BLaER1 treated with 17β-estradiol and CSF1 and Interleukin-3, amounts not matched to agents 10 nM and 100 nM (cell line): ENCODE measurements at regions not wholly inside any gene's neighbourhood (a gene's known extent, or its start where the extent isn't known, plus 50 kb on each side); places are given as distances from the start of the nearest gene placed in this dataset.
A peak's percentile ranks its signal among the peaks of the same experiment; 100 is the strongest.

Source experiments
- H3K27ac ChIP-seq, 11 experiments: shearing (Covaris generic); formaldehyde crosslinking; 2 replicates each; pipeline ENCODE4 v1.8.1; 2022
- H3K27me3 ChIP-seq, 11 experiments: shearing (Covaris generic); formaldehyde crosslinking; 2 replicates each; pipeline ENCODE4 v1.8.1; 2022
- H3K36me3 ChIP-seq, 11 experiments: shearing (Covaris generic); formaldehyde crosslinking; 2 replicates each; pipeline ENCODE4 v1.8.1; 2022
- H3K4me1 ChIP-seq, 10 experiments: shearing (Covaris generic); formaldehyde crosslinking; 2 replicates each; pipeline ENCODE4 v1.8.1; 2022
- H3K4me2 ChIP-seq, 11 experiments: shearing (Covaris generic); formaldehyde crosslinking; 2 replicates each; pipeline ENCODE4 v1.8.1; 2022
- H3K4me3 ChIP-seq, 10 experiments: shearing (Covaris generic); formaldehyde crosslinking; 2 replicates each; pipeline ENCODE4 v1.8.1; 2022
- H3K9ac ChIP-seq, 11 experiments: shearing (Covaris generic); formaldehyde crosslinking; 2 replicates each; pipeline ENCODE4 v1.8.1; 2022
- H3K9me3 ChIP-seq, 11 experiments: shearing (Covaris generic); formaldehyde crosslinking; replicated peaks in 1 of 11; 2 replicates each; pipeline ENCODE4 v1.8.1; 2022
- H4K20me1 ChIP-seq, 11 experiments: shearing (Covaris generic); formaldehyde crosslinking; 2 replicates each; pipeline ENCODE4 v1.8.1; 2022
- Cebpa-rat ChIP-seq, 11 experiments: shearing (Covaris generic); IDR thresholded peaks; 2 replicates each; pipeline ENCODE4 v1.8.1; 2022

GRCh38 chr15:98154863-98155262 lies 194.4 kb downstream of the ARRDC4 start:
- H3K27me3 ChIP-seq = peaks cover 0 to 5% (median 0%) of the 10 kb centered on the region in 11 experiments; a peak in 1 of 22 replicates
- H3K4me2 ChIP-seq = peak overlapping the region in 8 of 11 experiments; percentile 12 to 95 (median 54); a peak in 15 of 22 replicates
- no peaks in the 10 kb centered on the region for H4K20me1 ChIP-seq
- H3K36me3 ChIP-seq = peaks cover 0 to 22% (median 5%) of the 10 kb centered on the region in 11 experiments; a peak in 7 of 22 replicates
- no peak for TF ChIP-seq Cebpa-rat (IDR thresholded peaks at IDR 0.05)
- H3K27ac ChIP-seq = peak overlapping the region in 6 of 11 experiments; percentile 40 to 100 (median 94); a peak in 12 of 22 replicates
- peak overlapping the region in 4 of 11 experiments; percentile 2 to 64 (median 31); a peak in 5 of 22 replicates for H3K9ac ChIP-seq
- peaks cover 20 to 89% (median 80%) of the 10 kb centered on the region in 10 experiments for H3K4me1 ChIP-seq
- peaks cover 22 to 59% (median 52%) of the 10 kb centered on the region in 11 experiments for H3K9me3 ChIP-seq
- no peak overlapping the region for H3K4me3 ChIP-seq

- Histone ChIP-seq H3K4me2 (peak overlapping the region in 8 of 11 experiments; percentile 12 to 95 (median 54); a peak in 15 of 22 replicates), H4K20me1 (no peaks in the 10 kb centered on the region), H3K27ac (peak overlapping the region in 6 of 11 experiments; percentile 40 to 100 (median 94); a peak in 12 of 22 replicates), H3K36me3 (peaks cover 0 to 22% (median 5%) of the 10 kb centered on the region in 11 experiments; a peak in 7 of 22 replicates), H3K4me1 (peaks cover 20 to 89% (median 82%) of the 10 kb centered on the region in 10 experiments), H3K4me3 (no peak overlapping the region; a peak in 1 of 20 replicates), H3K9ac (peak overlapping the region in 3 of 11 experiments; percentile 2 to 64 (median 51); a peak in 5 of 22 replicates), H3K27me3 (peaks cover 0 to 5% (median 0%) of the 10 kb centered on the region in 11 experiments; a peak in 1 of 22 replicates), H3K9me3 (peaks cover 22 to 59% (median 52%) of the 10 kb centered on the region in 11 experiments)
- no peak for TF ChIP-seq Cebpa-rat (IDR thresholded peaks at IDR 0.05)
Observed at GRCh38 chr15:98155356-98155755, 194.9 kb downstream of the ARRDC4 start.

GRCh38 chr15:98160236-98160635 lies 199.7 kb downstream of the ARRDC4 start:
- H3K27me3 ChIP-seq = peaks cover 0 to 18% (median 0%) of the 10 kb centered on the region in 11 experiments; a peak in 4 of 22 replicates
- H3K4me1 ChIP-seq = peaks cover 42 to 100% (median 97%) of the 10 kb centered on the region in 10 experiments
- H4K20me1 ChIP-seq = no peaks in the 10 kb centered on the region
- peak in 3 of 11 experiments; percentile 31 to 68 (median 55); a peak in 4 of 22 replicates for TF ChIP-seq Cebpa-rat (IDR thresholded peaks at IDR 0.05)
- H3K36me3 ChIP-seq = peaks cover 0 to 7% (median 0%) of the 10 kb centered on the region in 11 experiments; a peak in 3 of 22 replicates
- peak overlapping the region in 8 of 11 experiments; percentile 3 to 83 (median 69); a peak in 14 of 22 replicates for H3K9ac ChIP-seq
- peak overlapping the region in 5 of 10 experiments; percentile 8 to 49 (median 25); a peak in 7 of 20 replicates for H3K4me3 ChIP-seq
- peak overlapping the region; percentile 53 to 95 (median 82) for H3K4me2 ChIP-seq
- peaks cover 5 to 43% (median 31%) of the 10 kb centered on the region in 11 experiments; a peak in 18 of 22 replicates for H3K9me3 ChIP-seq
- H3K27ac ChIP-seq = peak overlapping the region in 9 of 11 experiments; percentile 4 to 100 (median 82); a peak in 17 of 22 replicates

GRCh38 chr15:98163319-98164045 lies 203.0 kb downstream of the ARRDC4 start:
- H3K4me2 ChIP-seq = peak overlapping the region; percentile 67 to 95 (median 85)

GRCh38 chr15:98164571-98164970 lies 204.1 kb downstream of the ARRDC4 start:
- Histone ChIP-seq H3K27ac (peak overlapping the region in 9 of 11 experiments; percentile 9 to 100 (median 79); a peak in 16 of 22 replicates), H3K4me1 (peaks cover 44 to 91% (median 84%) of the 10 kb centered on the region in 10 experiments), H3K9me3 (peaks cover 0 to 39% (median 19%) of the 10 kb centered on the region in 11 experiments; a peak in 18 of 22 replicates), H3K9ac (peak overlapping the region in 8 of 11 experiments; percentile 8 to 85 (median 66); a peak in 14 of 22 replicates), H4K20me1 (no peaks in the 10 kb centered on the region), H3K4me2 (peak overlapping the region; percentile 67 to 95 (median 85)), H3K4me3 (peak overlapping the region in 5 of 10 experiments; percentile 35 to 47 (median 38); a peak in 10 of 20 replicates), H3K36me3 (peaks cover 0 to 7% (median 0%) of the 10 kb centered on the region in 11 experiments; a peak in 3 of 22 replicates), H3K27me3 (peaks cover 0 to 24% (median 0%) of the 10 kb centered on the region in 11 experiments; a peak in 4 of 22 replicates)
- no peak for TF ChIP-seq Cebpa-rat (IDR thresholded peaks at IDR 0.05)

More at GRCh38 chr15:98163319-98164045, 203.0 kb downstream of the ARRDC4 start:
- Histone ChIP-seq H3K9ac (peak overlapping the region in 8 of 11 experiments; percentile 8 to 85 (median 66); a peak in 15 of 22 replicates), H3K9me3 (peaks cover 0 to 31% (median 17%) of the 10 kb centered on the region in 11 experiments; a peak in 18 of 22 replicates), H3K4me3 (peak overlapping the region in 6 of 10 experiments; percentile 8 to 47 (median 36); a peak in 11 of 20 replicates), H3K36me3 (peaks cover 0 to 7% (median 0%) of the 10 kb centered on the region in 11 experiments; a peak in 3 of 22 replicates), H3K27ac (peak overlapping the region in 9 of 11 experiments; percentile 9 to 100 (median 79); a peak in 16 of 22 replicates), H3K27me3 (peaks cover 0 to 26% (median 0%) of the 10 kb centered on the region in 11 experiments; a peak in 4 of 22 replicates), H3K4me1 (peaks cover 50 to 100% (median 94%) of the 10 kb centered on the region in 10 experiments), H4K20me1 (no peaks in the 10 kb centered on the region)
- TF ChIP-seq Cebpa-rat (IDR thresholded peaks at IDR 0.05) = no peak

- Histone ChIP-seq H3K27me3 (peaks cover 0 to 24% (median 0%) of the 10 kb centered on the region in 11 experiments; a peak in 4 of 22 replicates), H3K36me3 (peaks cover 0 to 7% (median 0%) of the 10 kb centered on the region in 11 experiments; a peak in 3 of 22 replicates), H4K20me1 (no peaks in the 10 kb centered on the region), H3K4me3 (peak overlapping the region in 5 of 10 experiments; percentile 18 to 47 (median 35); a peak in 5 of 20 replicates), H3K9me3 (peaks cover 0 to 43% (median 20%) of the 10 kb centered on the region in 11 experiments; a peak in 18 of 22 replicates), H3K4me1 (peaks cover 40 to 87% (median 80%) of the 10 kb centered on the region in 10 experiments), H3K9ac (peak overlapping the region in 6 of 11 experiments; percentile 56 to 85 (median 72); a peak in 11 of 22 replicates), H3K27ac (peak overlapping the region in 9 of 11 experiments; percentile 10 to 100 (median 79); a peak in 17 of 22 replicates), H3K4me2 (peak overlapping the region; percentile 67 to 95 (median 85))
- TF ChIP-seq Cebpa-rat (IDR thresholded peaks at IDR 0.05) = no peak
Observed at GRCh38 chr15:98164986-98165385, 204.5 kb downstream of the ARRDC4 start.

GRCh38 chr15:98167722-98168268 lies 207.3 kb downstream of the ARRDC4 start:
- Histone ChIP-seq H3K27ac (peak overlapping the region in 5 of 11 experiments; percentile 79 to 100 (median 91); a peak in 7 of 22 replicates), H3K9ac (no peak overlapping the region), H3K27me3 (peaks cover 0 to 24% (median 0%) of the 10 kb centered on the region in 11 experiments; a peak in 4 of 22 replicates), H3K4me3 (no peak overlapping the region), H3K4me2 (peak overlapping the region in 6 of 11 experiments; percentile 3 to 95 (median 91); a peak in 7 of 22 replicates), H3K36me3 (no peaks in the 10 kb centered on the region; a peak in 1 of 22 replicates), H3K4me1 (peaks cover 31 to 64% (median 58%) of the 10 kb centered on the region in 10 experiments), H4K20me1 (no peaks in the 10 kb centered on the region), H3K9me3 (peaks cover 0 to 33% (median 9%) of the 10 kb centered on the region in 11 experiments; a peak in 12 of 22 replicates)
- no peak for TF ChIP-seq Cebpa-rat (IDR thresholded peaks at IDR 0.05)
